PFSK-1 (cell line): ENCODE measurements at regions not wholly inside any gene's neighbourhood (a gene's known extent, or its start where the extent isn't known, plus 50 kb on each side); places are given as distances from the start of the nearest gene placed in this dataset.

ENCODE experiments used
- POLR2AphosphoS5 ChIP-seq: IDR thresholded peaks from 2 replicates; pipeline ENCODE4 v1.6.1; 2012; ENCODE audit warnings: low read depth, mild to moderate bottlenecking, control low read depth, low read length, moderate library complexity
- REST ChIP-seq, 2 experiments: IDR thresholded peaks; 2 replicates each; pipeline versions ENCODE4 v1.6.1 to v1.8.0; 2011 to 2012; ENCODE audit warnings: low read depth in 2 of 2, low read length in 2 of 2, control low read depth in 1 of 2, inconsistent platforms in 1 of 2, mild to moderate bottlenecking in 1 of 2, moderate library complexity in 1 of 2; ENCODE audit not compliant: insufficient read depth in 1 of 2

- TF ChIP-seq POLR2AphosphoS5, result no peak
- TF ChIP-seq REST (IDR thresholded peaks at IDR 0.05; ENCODE audit: insufficient read depth in 1 of 2, low read depth in 2 of 2, low read length in 2 of 2), result no peak
These were observed 292.8 kb upstream of the KLF6 start for GRCh38 chr10:4077804-4078203.
